OCI-LY7 (cell line): ENCODE measurements at regions not wholly inside any gene's neighbourhood (a gene's known extent, or its start where the extent isn't known, plus 50 kb on each side); places are given as distances from the start of the nearest gene placed in this dataset.
A peak's percentile ranks its signal among the peaks of the same experiment; 100 is the strongest.

Experiments
- BruUV-seq: library from RNA; stranded (reverse); fragments of 400-500 nt; replicated peaks from 2 replicates; lab custom pipeline; 2021; lab: Mats Ljungman, UMichigan
- CTCF ChIA-PET: fragments of 300-600 bp; sonication (Branson Sonifier 250); formaldehyde crosslinking; loops from one replicate; lab custom pipeline; 2022; ENCODE audit warnings: antibody characterized with exemption; ENCODE audit not compliant: unreplicated experiment; lab: Charles Lee
- POLR2A ChIA-PET: fragments of 300-600 bp; sonication (Branson Sonifier 250); formaldehyde crosslinking; loops from one replicate; lab custom pipeline; 2022; ENCODE audit warnings: antibody characterized with exemption; lab: Charles Lee
- DNase-seq: peaks from one replicate; pipeline ENCODE4 v3.0.0-alpha.2; 2015; ENCODE audit warnings: low spot score
- H2AFZ ChIP-seq: fragments of 200-600 bp; sonication (generic), shearing (Covaris generic); 2 replicates; pipeline ENCODE4 v1.6.1; 2014; ENCODE audit warnings: mild to moderate bottlenecking, antibody characterized with exemption, low read length, moderate library complexity
- H3K27ac ChIP-seq: fragments of 200-600 bp; sonication (generic); 2 replicates; pipeline ENCODE4 v1.5.1; 2014; ENCODE audit warnings: mixed run types, low read depth, mild to moderate bottlenecking, moderate library complexity, low read length, inconsistent platforms; ENCODE audit not compliant: poor library complexity, severe bottlenecking
- H3K36me3 ChIP-seq: fragments of 200-600 bp; sonication (generic); 2 replicates; pipeline ENCODE4 v1.6.1; 2014; ENCODE audit warnings: mild to moderate bottlenecking, antibody characterized with exemption, low read length, moderate library complexity, mixed read lengths; ENCODE audit not compliant: insufficient read depth
- H3K4me1 ChIP-seq: fragments of 200-600 bp; sonication (generic); 2 replicates; pipeline ENCODE4 v1.5.1; 2014; ENCODE audit warnings: mild to moderate bottlenecking, low read length; ENCODE audit not compliant: insufficient read depth, poor library complexity, severe bottlenecking
- H3K4me2 ChIP-seq: fragments of 200-600 bp; sonication (generic); 2 replicates; pipeline ENCODE4 v1.6.1; 2014; ENCODE audit warnings: mild to moderate bottlenecking, low read length
- H3K4me3 ChIP-seq: fragments of 200-600 bp; sonication (generic); 2 replicates; pipeline ENCODE4 v1.5.1; 2014; ENCODE audit warnings: mild to moderate bottlenecking, low read depth, low read length; ENCODE audit not compliant: poor library complexity, severe bottlenecking
- H3K79me2 ChIP-seq: fragments of 200-600 bp; sonication (generic); 2 replicates; pipeline ENCODE4 v1.6.1; 2016; ENCODE audit warnings: low read depth, mild to moderate bottlenecking, low read length, moderate library complexity, mixed read lengths; ENCODE audit not compliant: insufficient read depth
- H3K9me2 ChIP-seq: fragments of 200-600 bp; sonication (generic); 2 replicates; pipeline ENCODE4 v1.6.1; 2016; ENCODE audit warnings: mild to moderate bottlenecking, low read length, mixed read lengths; ENCODE audit not compliant: insufficient read depth
- H3K9me3 ChIP-seq: fragments of 200-600 bp; sonication (generic); 2 replicates; pipeline ENCODE4 v1.6.1; 2014; ENCODE audit warnings: mild to moderate bottlenecking, mixed run types, low read length, mixed read lengths
- H4K20me1 ChIP-seq: fragments of 200-600 bp; sonication (generic); 2 replicates; pipeline ENCODE4 v1.6.1; 2014; ENCODE audit warnings: mild to moderate bottlenecking, antibody characterized with exemption, low read length, moderate library complexity, mixed read lengths; ENCODE audit not compliant: insufficient read depth
- CTCF ChIP-seq: fragments of 200-600 bp; sonication (generic); conservative IDR thresholded peaks from 2 replicates; pipeline ENCODE4 v1.5.1; 2014; ENCODE audit warnings: mild to moderate bottlenecking, antibody characterized with exemption, low read length, moderate library complexity, mixed read lengths
- EZH2phosphoT487 ChIP-seq: fragments of 200-600 bp; sonication (generic); IDR thresholded peaks from 2 replicates; pipeline ENCODE4 v1.6.1; 2018; ENCODE audit warnings: low read depth, borderline replicate concordance, mild to moderate bottlenecking, mixed run types, antibody characterized with exemption, low read length, moderate library complexity, mixed read lengths
- intact Hi-C: fragments of 100-400 bp; cut with micrococcal nuclease; formaldehyde crosslinking; loops from one replicate; pipeline ENCODE4 v1.10.0; 2022; ENCODE audit not compliant: unreplicated experiment

- Histone ChIP-seq H3K4me3 (no peak overlapping the region), H3K79me2 (no peaks in the 10 kb centered on the region), H3K9me2 (no peaks in the 10 kb centered on the region), H2AFZ (peak overlapping the region; percentile 63; the same call in 1 of the 2 replicates), H3K27ac (no peak overlapping the region), H3K36me3 (no peaks in the 10 kb centered on the region), H3K9me3 (no peaks in the 10 kb centered on the region), H3K4me1 (peaks cover 15% of the 10 kb centered on the region), H3K4me2 (peak overlapping the region; percentile 25; the same call in 1 of the 2 replicates), H4K20me1 (no peaks in the 10 kb centered on the region)
- DNase-seq: peak; percentile 90
- no TSS peak for BruUV-seq
- intact Hi-C loops: loop anchor here (1.0 to 2.0 kb wide), 3 partner anchors 149 to 317 kb away; no protein-coding TSS in a partner anchor
- CTCF ChIA-PET: interaction anchor here (0.5 to 0.9 kb wide), 2 partner anchors 50 to 260 kb away, joined by 4 read pairs; no protein-coding TSS in a partner anchor
- POLR2A ChIA-PET: interaction anchor here (0.6 to 2.1 kb wide), 12 partner anchors 13 to 1738 kb away, joined by 3 to 8 read pairs (median 4); no protein-coding TSS in a partner anchor
- TF ChIP-seq EZH2phosphoT487 (no peak), CTCF (peak; percentile 97)
Observed at GRCh38 chr6:47097092-47097945, 55.2 kb upstream of the ADGRF1 start.

- no peak overlapping the region for H3K27ac ChIP-seq
- no peak for DNase-seq
- CTCF ChIA-PET: no interaction called here
- no TSS peak for BruUV-seq
- H3K4me1 ChIP-seq: peaks cover 15% of the 10 kb centered on the region
- POLR2A ChIA-PET: interaction anchor here (0.6 to 0.9 kb wide), 5 partner anchors 20 to 310 kb away, joined by 3 to 5 read pairs (median 3); no protein-coding TSS in a partner anchor
- no peaks in the 10 kb centered on the region for H3K9me3 ChIP-seq
- H3K4me2 ChIP-seq: no peak overlapping the region
- H4K20me1 ChIP-seq: no peaks in the 10 kb centered on the region
- H3K36me3 ChIP-seq: no peaks in the 10 kb centered on the region
- H3K4me3 ChIP-seq: no peak overlapping the region
- TF ChIP-seq CTCF (no peak), EZH2phosphoT487 (no peak)
- H2AFZ ChIP-seq: no peak overlapping the region
- intact Hi-C loops: loop anchor here (2.0 kb wide), 2 partner anchors 150 to 318 kb away; no protein-coding TSS in a partner anchor
- no peaks in the 10 kb centered on the region for H3K9me2 ChIP-seq
- no peaks in the 10 kb centered on the region for H3K79me2 ChIP-seq
Observed at GRCh38 chr6:47096211-47096895, 54.2 kb upstream of the ADGRF1 start.
